ENCODE measurements at regions not wholly inside any gene's neighbourhood (a gene's known extent, or its start where the extent isn't known, plus 50 kb on each side); places are given as distances from the start of the nearest gene placed in this dataset.

GRCh38 chr1:88523854-88524528 lies 160.1 kb upstream of the PKN2 start:
- TF ChIP-seq CTCF (IDR thresholded peaks at IDR 0.05), result no peak
- no peak for TF ChIP-seq POLR2A (IDR thresholded peaks at IDR 0.05)
- TF ChIP-seq EP300 (IDR thresholded peaks at IDR 0.05), result no peak
- Histone ChIP-seq H3K4me3 (no peak overlapping the region), H3K9me3 (no peaks in the 10 kb centered on the region), H3K27ac (no peak overlapping the region), H3K4me1 (peaks cover 0 to 5% (median 0%) of the 10 kb centered on the region in 4 donors), H3K36me3 (no peaks in the 10 kb centered on the region), H3K27me3 (no peaks in the 10 kb centered on the region)
- no peak for DNase-seq (ENCODE audit: low spot score in 2 of 2)
- WGBS, 2 donors, result 88 to 89% methylated on average over 4 of the region's 4 CpGs

- no peak overlapping the region for H3K27ac ChIP-seq
- 93 to 96% methylated on average over 3 of the region's 3 CpGs for WGBS, 2 donors
- H3K4me1 ChIP-seq, result no peaks in the 10 kb centered on the region
Observed at GRCh38 chr1:88526456-88526855, 157.6 kb upstream of the PKN2 start.

GRCh38 chr1:88528792-88529191 lies 155.3 kb upstream of the PKN2 start:
- Histone ChIP-seq H3K27ac (no peak overlapping the region), H3K4me1 (no peaks in the 10 kb centered on the region), H3K4me3 (no peak overlapping the region), H3K9me3 (no peaks in the 10 kb centered on the region), H3K27me3 (no peaks in the 10 kb centered on the region), H3K36me3 (no peaks in the 10 kb centered on the region)
- DNase-seq (ENCODE audit: low spot score in 2 of 2), result no peak
- TF ChIP-seq EP300 (IDR thresholded peaks at IDR 0.05) (no peak), CTCF (IDR thresholded peaks at IDR 0.05) (no peak), POLR2A (IDR thresholded peaks at IDR 0.05) (no peak)
- 92 to 94% methylated on average over 4 of the region's 4 CpGs for WGBS, 2 donors

More at GRCh38 chr1:88526456-88526855, 157.6 kb upstream of the PKN2 start:
- H3K36me3 ChIP-seq, result no peaks in the 10 kb centered on the region
- no peak overlapping the region for H3K4me3 ChIP-seq
- TF ChIP-seq POLR2A (IDR thresholded peaks at IDR 0.05), result no peak
- no peak for TF ChIP-seq CTCF (IDR thresholded peaks at IDR 0.05)
- no peak for TF ChIP-seq EP300 (IDR thresholded peaks at IDR 0.05)
- no peak for DNase-seq (ENCODE audit: low spot score in 2 of 2)
- no peaks in the 10 kb centered on the region for H3K27me3 ChIP-seq
- H3K9me3 ChIP-seq, result no peaks in the 10 kb centered on the region

- no peak for TF ChIP-seq EP300 (IDR thresholded peaks at IDR 0.05)
- TF ChIP-seq POLR2A (IDR thresholded peaks at IDR 0.05), result no peak
- no peak for TF ChIP-seq CTCF (IDR thresholded peaks at IDR 0.05)
- Histone ChIP-seq H3K27me3 (no peaks in the 10 kb centered on the region), H3K9me3 (no peaks in the 10 kb centered on the region), H3K4me1 (no peaks in the 10 kb centered on the region), H3K4me3 (no peak overlapping the region), H3K36me3 (no peaks in the 10 kb centered on the region), H3K27ac (no peak overlapping the region)
- no peak for DNase-seq (ENCODE audit: low spot score in 2 of 2)
- 87 to 90% methylated on average over 6 of the region's 6 CpGs for WGBS, 2 donors
Observed at GRCh38 chr1:88529581-88529980, 154.5 kb upstream of the PKN2 start.

GRCh38 chr1:88530246-88530645 lies 153.8 kb upstream of the PKN2 start:
- TF ChIP-seq CTCF (IDR thresholded peaks at IDR 0.05), result no peak
- TF ChIP-seq POLR2A (IDR thresholded peaks at IDR 0.05), result no peak
- no peak for TF ChIP-seq EP300 (IDR thresholded peaks at IDR 0.05)
- Histone ChIP-seq H3K4me3 (no peak overlapping the region), H3K4me1 (no peaks in the 10 kb centered on the region), H3K9me3 (no peaks in the 10 kb centered on the region), H3K27me3 (no peaks in the 10 kb centered on the region), H3K27ac (no peak overlapping the region), H3K36me3 (no peaks in the 10 kb centered on the region)
- no peak for DNase-seq (ENCODE audit: low spot score in 2 of 2)
- WGBS, 2 donors, result 85 to 91% methylated on average over 3 of the region's 3 CpGs
